ENCODE measurements at regions not wholly inside any gene's neighbourhood (a gene's known extent, or its start where the extent isn't known, plus 50 kb on each side); places are given as distances from the start of the nearest gene placed in this dataset.
"Not testable (repeated sequence)": the region's sequence is repeated elsewhere in the genome, so short reads cannot be mapped to it uniquely, and the experiment has no call there.

DNA sequence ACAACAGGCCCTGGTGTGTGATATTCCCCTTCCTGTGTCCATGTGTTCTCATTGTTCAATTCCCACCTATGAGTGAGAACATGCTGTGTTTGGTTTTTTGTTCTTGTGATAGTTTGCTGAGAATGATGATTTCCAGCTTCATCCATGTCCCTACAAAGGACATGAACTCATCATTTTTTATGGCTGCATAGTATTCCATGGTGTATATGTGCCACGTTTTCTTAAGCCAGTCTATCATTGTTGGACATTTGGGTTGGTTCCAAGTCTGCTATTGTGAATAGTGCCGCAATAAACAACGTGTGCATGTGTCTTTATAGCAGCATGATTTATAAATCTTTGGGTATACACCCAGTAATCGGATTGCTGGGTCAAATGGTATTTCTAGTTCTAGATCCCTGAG lies 72.6 kb upstream of the NHSL2 start:
- not testable (repeated sequence) for TF ChIP-seq CTCF, POLR2A (IDR thresholded peaks at IDR 0.05)

All from body of pancreas (tissue), 4 donors.